ENCODE measurements at regions not wholly inside any gene's neighbourhood (a gene's known extent, or its start where the extent isn't known, plus 50 kb on each side); places are given as distances from the start of the nearest gene placed in this dataset.
A peak's percentile ranks its signal among the peaks of the same experiment; 100 is the strongest.

DNA sequence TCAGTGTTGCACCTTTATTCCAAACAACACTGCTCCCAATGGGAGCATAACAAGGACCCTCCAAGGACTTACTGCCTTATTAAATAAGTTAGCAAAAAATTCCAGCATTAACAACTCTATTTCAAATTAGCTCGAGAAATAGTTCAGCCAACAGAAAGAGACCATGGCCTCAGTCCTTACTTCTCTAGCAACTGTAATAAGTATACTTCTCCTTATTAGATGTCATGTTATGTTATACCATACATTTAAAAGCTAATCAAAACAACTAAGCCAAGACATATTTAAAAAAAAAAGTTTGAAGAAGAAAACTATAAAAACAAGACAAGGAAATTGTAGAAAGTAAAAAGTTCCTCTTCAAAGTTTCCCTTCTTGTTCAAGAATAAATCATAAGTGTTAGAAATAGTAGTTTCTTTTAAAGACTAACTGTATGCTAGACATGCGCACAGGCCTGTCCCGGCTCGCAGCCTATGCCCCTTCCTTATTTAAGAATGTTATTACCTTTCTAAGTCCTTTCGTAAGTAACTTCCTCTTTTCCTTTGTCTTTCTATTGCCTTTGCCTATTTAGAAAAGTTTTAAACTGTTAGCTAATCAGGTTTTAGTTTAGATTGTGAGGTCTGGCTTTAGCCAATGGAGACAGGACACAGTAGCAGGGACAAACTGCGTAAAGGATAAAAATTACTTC is 68.6 kb downstream of the RESF1 start:
- Histone ChIP-seq H3K4me2 (ENCODE audit: low read length) (peak overlapping the region; percentile 40), H3K36me3 (replicated peaks; ENCODE audit: low read depth, low read length) (no peaks in the 10 kb centered on the region), H3K4me1 (ENCODE audit: low read length) (peaks cover 25% of the 10 kb centered on the region), H3K27ac (ENCODE audit: low read length) (peak overlapping the region; percentile 52), H3K9ac (ENCODE audit: low read length) (no peak overlapping the region), H4K20me1 (ENCODE audit: insufficient read depth, low read length) (no peaks in the 10 kb centered on the region), H2AFZ (ENCODE audit: low read depth, low read length) (no peak overlapping the region; the same call in none of the 2 replicates), H3K4me3 (ENCODE audit: low read length) (no peak overlapping the region), H3K79me2 (ENCODE audit: low read length) (no peaks in the 10 kb centered on the region), H3K9me3 (ENCODE audit: insufficient read depth, low read length) (no peaks in the 10 kb centered on the region), H3K27me3 (ENCODE audit: low read depth, low read length) (no peaks in the 10 kb centered on the region; the same call in 1 of the 2 replicates)
- TF ChIP-seq, protein P1, sequence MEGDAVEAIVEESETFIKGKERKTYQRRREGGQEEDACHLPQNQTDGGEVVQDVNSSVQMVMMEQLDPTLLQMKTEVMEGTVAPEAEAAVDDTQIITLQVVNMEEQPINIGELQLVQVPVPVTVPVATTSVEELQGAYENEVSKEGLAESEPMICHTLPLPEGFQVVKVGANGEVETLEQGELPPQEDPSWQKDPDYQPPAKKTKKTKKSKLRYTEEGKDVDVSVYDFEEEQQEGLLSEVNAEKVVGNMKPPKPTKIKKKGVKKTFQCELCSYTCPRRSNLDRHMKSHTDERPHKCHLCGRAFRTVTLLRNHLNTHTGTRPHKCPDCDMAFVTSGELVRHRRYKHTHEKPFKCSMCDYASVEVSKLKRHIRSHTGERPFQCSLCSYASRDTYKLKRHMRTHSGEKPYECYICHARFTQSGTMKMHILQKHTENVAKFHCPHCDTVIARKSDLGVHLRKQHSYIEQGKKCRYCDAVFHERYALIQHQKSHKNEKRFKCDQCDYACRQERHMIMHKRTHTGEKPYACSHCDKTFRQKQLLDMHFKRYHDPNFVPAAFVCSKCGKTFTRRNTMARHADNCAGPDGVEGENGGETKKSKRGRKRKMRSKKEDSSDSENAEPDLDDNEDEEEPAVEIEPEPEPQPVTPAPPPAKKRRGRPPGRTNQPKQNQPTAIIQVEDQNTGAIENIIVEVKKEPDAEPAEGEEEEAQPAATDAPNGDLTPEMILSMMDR (IDR thresholded peaks at IDR 0.05; ENCODE audit: low read depth, low read length) = no peak
- TF ChIP-seq EZH2phosphoT487 (IDR thresholded peaks at IDR 0.05; ENCODE audit: low read depth) = no peak

DNA sequence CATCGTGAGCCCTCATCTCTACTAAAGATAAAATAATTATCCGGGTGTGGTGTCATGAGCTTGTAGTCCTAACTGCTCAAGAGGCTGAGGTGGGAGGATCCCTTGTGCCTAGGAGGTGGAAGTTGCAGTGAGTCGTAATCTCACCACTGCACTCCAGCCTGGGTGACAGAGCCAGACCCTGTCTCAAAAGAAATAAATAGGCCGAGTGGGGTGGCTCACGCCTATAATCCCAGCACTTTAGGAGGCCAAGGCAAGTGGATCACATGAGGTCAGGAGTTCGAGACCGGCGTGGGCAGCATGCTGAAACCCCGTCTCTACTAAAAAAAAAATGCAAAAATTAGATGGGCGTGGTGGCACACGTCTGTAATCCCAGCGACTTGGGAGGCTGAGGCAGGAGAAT is 70.9 kb downstream of the RESF1 start:
- H3K4me3 ChIP-seq (ENCODE audit: low read length) = no peak overlapping the region
- no peak overlapping the region for H3K4me2 ChIP-seq (ENCODE audit: low read length)
- H3K9me3 ChIP-seq (ENCODE audit: insufficient read depth, low read length) = no peaks in the 10 kb centered on the region
- H3K36me3 ChIP-seq (replicated peaks; ENCODE audit: low read depth, low read length) = no peaks in the 10 kb centered on the region
- no peaks in the 10 kb centered on the region; the same call in 1 of the 2 replicates for H3K27me3 ChIP-seq (ENCODE audit: low read depth, low read length)
- H3K79me2 ChIP-seq (ENCODE audit: low read length) = no peaks in the 10 kb centered on the region
- no peak for TF ChIP-seq EZH2phosphoT487 (IDR thresholded peaks at IDR 0.05; ENCODE audit: low read depth)
- TF ChIP-seq, protein P1 (IDR thresholded peaks at IDR 0.05; ENCODE audit: low read depth, low read length) = no peak
- peaks cover 25% of the 10 kb centered on the region for H3K4me1 ChIP-seq (ENCODE audit: low read length)
- H3K27ac ChIP-seq (ENCODE audit: low read length) = no peak overlapping the region
- no peak overlapping the region for H2AFZ ChIP-seq (ENCODE audit: low read depth, low read length)
- no peaks in the 10 kb centered on the region for H4K20me1 ChIP-seq (ENCODE audit: insufficient read depth, low read length)
- H3K9ac ChIP-seq (ENCODE audit: low read length) = no peak overlapping the region

DNA sequence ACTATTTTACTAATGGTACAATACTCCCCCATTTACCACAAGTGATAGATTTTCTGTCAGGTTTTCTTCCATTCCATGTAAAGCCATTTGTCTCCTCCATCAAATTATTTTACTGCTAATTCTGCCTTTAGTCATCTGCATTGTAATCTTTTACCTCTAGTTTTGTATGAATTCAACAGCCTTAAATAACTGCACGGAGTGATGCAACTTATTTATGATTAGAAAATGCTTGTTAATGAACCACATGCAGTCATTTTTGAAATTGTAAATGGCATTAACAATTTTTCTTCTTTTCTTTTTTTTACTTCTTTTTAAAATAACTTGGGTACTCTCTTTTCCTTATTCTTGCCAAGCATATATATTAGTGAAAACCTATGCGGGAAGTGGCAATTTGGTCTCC is 71.5 kb downstream of the RESF1 start:
- Histone ChIP-seq H4K20me1 (ENCODE audit: insufficient read depth, low read length) (no peaks in the 10 kb centered on the region), H3K27me3 (ENCODE audit: low read depth, low read length) (no peaks in the 10 kb centered on the region; the same call in 1 of the 2 replicates), H3K79me2 (ENCODE audit: low read length) (no peaks in the 10 kb centered on the region), H3K36me3 (replicated peaks; ENCODE audit: low read depth, low read length) (no peaks in the 10 kb centered on the region), H3K9me3 (ENCODE audit: insufficient read depth, low read length) (no peaks in the 10 kb centered on the region), H3K4me3 (ENCODE audit: low read length) (no peak overlapping the region), H3K4me2 (ENCODE audit: low read length) (no peak overlapping the region), H2AFZ (ENCODE audit: low read depth, low read length) (no peak overlapping the region; the same call in 1 of the 2 replicates), H3K9ac (ENCODE audit: low read length) (no peak overlapping the region), H3K27ac (ENCODE audit: low read length) (no peak overlapping the region), H3K4me1 (ENCODE audit: low read length) (peaks cover 23% of the 10 kb centered on the region)
- TF ChIP-seq EZH2phosphoT487 (IDR thresholded peaks at IDR 0.05; ENCODE audit: low read depth) = no peak
- TF ChIP-seq, protein P1 (IDR thresholded peaks at IDR 0.05; ENCODE audit: low read depth, low read length) = no peak

DNA sequence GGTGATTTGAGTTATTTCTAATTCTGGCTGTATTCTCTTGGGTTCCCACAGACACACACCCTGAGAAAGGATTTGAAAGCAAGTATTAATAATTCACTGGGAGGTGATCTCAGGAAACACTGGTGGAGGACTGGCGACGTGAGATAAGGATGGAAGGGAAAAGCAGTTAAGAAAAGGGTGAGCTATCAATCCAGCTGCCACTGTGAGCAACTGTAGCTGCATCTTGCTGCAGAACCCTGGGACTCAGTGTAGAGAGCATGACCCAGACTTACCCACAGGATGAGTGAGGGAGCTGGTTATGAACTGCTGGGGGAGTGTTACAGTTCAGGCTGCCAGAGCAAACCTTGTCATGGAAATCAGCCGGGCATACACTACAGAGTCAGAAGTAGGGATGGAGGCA is 71.9 kb downstream of the RESF1 start:
- no peak for TF ChIP-seq EZH2phosphoT487 (IDR thresholded peaks at IDR 0.05; ENCODE audit: low read depth)
- TF ChIP-seq, protein P1 (IDR thresholded peaks at IDR 0.05; ENCODE audit: low read depth, low read length) = no peak
- H3K4me3 ChIP-seq (ENCODE audit: low read length) = no peak overlapping the region

More for the DNA sequence above, 71.9 kb downstream of the RESF1 start:
- Histone ChIP-seq H3K27ac (ENCODE audit: low read length) (no peak overlapping the region), H3K79me2 (ENCODE audit: low read length) (no peaks in the 10 kb centered on the region), H3K27me3 (ENCODE audit: low read depth, low read length) (no peaks in the 10 kb centered on the region; the same call in 1 of the 2 replicates), H3K4me1 (ENCODE audit: low read length) (peaks cover 19% of the 10 kb centered on the region), H4K20me1 (ENCODE audit: insufficient read depth, low read length) (no peaks in the 10 kb centered on the region), H3K9me3 (ENCODE audit: insufficient read depth, low read length) (no peaks in the 10 kb centered on the region), H2AFZ (ENCODE audit: low read depth, low read length) (no peak overlapping the region; the same call in 1 of the 2 replicates), H3K36me3 (replicated peaks; ENCODE audit: low read depth, low read length) (no peaks in the 10 kb centered on the region), H3K4me2 (ENCODE audit: low read length) (no peak overlapping the region), H3K9ac (ENCODE audit: low read length) (no peak overlapping the region)

Data from OCI-LY3 (cell line).